ENCODE measurements at regions not wholly inside any gene's neighbourhood (a gene's known extent, or its start where the extent isn't known, plus 50 kb on each side); places are given as distances from the start of the nearest gene placed in this dataset.

DNA sequence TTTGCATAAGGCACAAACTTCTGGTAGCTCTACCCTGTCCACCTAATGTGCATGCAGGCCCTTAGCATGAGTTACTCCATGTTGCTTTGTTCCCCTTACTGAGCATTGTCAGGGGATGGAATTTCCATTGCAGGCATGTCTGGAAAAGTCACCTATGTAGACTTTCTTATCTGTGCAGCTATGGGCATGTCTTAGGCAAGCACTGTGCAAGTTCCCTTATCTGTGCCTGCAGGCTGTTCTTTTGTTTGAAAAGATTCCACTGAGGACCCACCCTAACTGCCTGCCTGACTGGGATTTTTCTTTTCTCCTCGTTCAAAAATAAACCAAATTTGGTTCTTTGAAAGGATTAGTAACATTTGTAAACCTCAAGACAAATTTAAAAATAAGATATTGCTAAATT, 587.0 kb downstream of the CDH18 start:
- Histone ChIP-seq H3K4ac (ENCODE audit: low read depth, low read length) (no peak overlapping the region), H3K4me1 (ENCODE audit: control insufficient read depth, insufficient read depth, low read length) (no peaks in the 10 kb centered on the region), H2BK5ac (ENCODE audit: low read depth, low read length, poor library complexity, severe bottlenecking) (no peak overlapping the region), H3K79me1 (ENCODE audit: low read depth in 1 of 2, low read length in 2 of 2) (no peaks in the 10 kb centered on the region), H3K27me3 (ENCODE audit: control insufficient read depth, insufficient read depth, low read length) (no peaks in the 10 kb centered on the region), H3K56ac (ENCODE audit: extremely low read depth, insufficient read depth, low read length) (no peak overlapping the region), H3K27ac (ENCODE audit: insufficient read depth, low read length) (no peak overlapping the region), H4K20me1 (ENCODE audit: insufficient read depth, low read length) (no peaks in the 10 kb centered on the region), H3K9me3 (ENCODE audit: control insufficient read depth, insufficient read depth, low read length) (peaks cover 7% of the 10 kb centered on the region; the same call in 1 of the 2 replicates), H4K5ac (ENCODE audit: low read depth, low read length) (no peak overlapping the region), H3K18ac (ENCODE audit: low read depth, low read length) (no peak overlapping the region), H3K14ac (replicated peaks; ENCODE audit: low read depth, low read length) (no peak overlapping the region), H4K8ac (ENCODE audit: low read depth in 2 of 2, low read length in 2 of 2) (no peak overlapping the region), H3K9me1 (ENCODE audit: insufficient read depth, low read length) (no peaks in the 10 kb centered on the region), H2BK120ac (ENCODE audit: low read depth, low read length) (no peak overlapping the region), H3K4me2 (ENCODE audit: low read depth, low read length) (no peak overlapping the region), H2BK20ac (ENCODE audit: low read depth, low read length) (no peak overlapping the region), H4K91ac (ENCODE audit: insufficient read depth, low read depth, low read length) (no peak overlapping the region), H3K23ac (ENCODE audit: low read depth, low read length) (no peak overlapping the region), H2AK9ac (replicated peaks; ENCODE audit: low read depth, low read length, poor library complexity) (no peak overlapping the region), H2AFZ (replicated peaks; ENCODE audit: low read length, poor library complexity) (no peak overlapping the region), H2AK5ac (ENCODE audit: low read depth, low read length) (no peak overlapping the region), H3K36me3 (ENCODE audit: control insufficient read depth, insufficient read depth, low read length) (no peaks in the 10 kb centered on the region), H3K9ac (ENCODE audit: low read depth, low read length) (no peak overlapping the region), H2BK15ac (ENCODE audit: low read depth, low read length) (no peak overlapping the region), H3K4me3 (ENCODE audit: insufficient read depth, low read depth, low read length) (no peak overlapping the region)
- no peak for TF ChIP-seq CEBPB (IDR thresholded peaks at IDR 0.05; ENCODE audit: low read depth, low read length)
- TF ChIP-seq, protein P1, sequence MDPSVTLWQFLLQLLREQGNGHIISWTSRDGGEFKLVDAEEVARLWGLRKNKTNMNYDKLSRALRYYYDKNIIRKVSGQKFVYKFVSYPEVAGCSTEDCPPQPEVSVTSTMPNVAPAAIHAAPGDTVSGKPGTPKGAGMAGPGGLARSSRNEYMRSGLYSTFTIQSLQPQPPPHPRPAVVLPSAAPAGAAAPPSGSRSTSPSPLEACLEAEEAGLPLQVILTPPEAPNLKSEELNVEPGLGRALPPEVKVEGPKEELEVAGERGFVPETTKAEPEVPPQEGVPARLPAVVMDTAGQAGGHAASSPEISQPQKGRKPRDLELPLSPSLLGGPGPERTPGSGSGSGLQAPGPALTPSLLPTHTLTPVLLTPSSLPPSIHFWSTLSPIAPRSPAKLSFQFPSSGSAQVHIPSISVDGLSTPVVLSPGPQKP (IDR thresholded peaks at IDR 0.05; ENCODE audit: borderline replicate concordance, low read depth, low read length) = no peak
- no peak for TF ChIP-seq MAZ (IDR thresholded peaks at IDR 0.05; ENCODE audit: borderline replicate concordance, low read depth, low read length)
- no peak for TF ChIP-seq BHLHE40 (IDR thresholded peaks at IDR 0.05; ENCODE audit: low read depth, low read length)
- no peak for TF ChIP-seq RFX5 (IDR thresholded peaks at IDR 0.05; ENCODE audit: low read depth, low read length)
- TF ChIP-seq CHD1 (IDR thresholded peaks at IDR 0.05; ENCODE audit: low read depth, low read length) = no peak
- no peak for TF ChIP-seq RAD21 (IDR thresholded peaks at IDR 0.05; ENCODE audit: low read length)
- no peak for TF ChIP-seq SMC3 (IDR thresholded peaks at IDR 0.05; ENCODE audit: low read depth, low read length)
- no peak for TF ChIP-seq NFE2L2 (IDR thresholded peaks at IDR 0.05; ENCODE audit: low read depth, low read length)
- TF ChIP-seq MXI1 (IDR thresholded peaks at IDR 0.05; ENCODE audit: borderline replicate concordance, low read depth, low read length) = no peak
- TF ChIP-seq, protein P2, sequence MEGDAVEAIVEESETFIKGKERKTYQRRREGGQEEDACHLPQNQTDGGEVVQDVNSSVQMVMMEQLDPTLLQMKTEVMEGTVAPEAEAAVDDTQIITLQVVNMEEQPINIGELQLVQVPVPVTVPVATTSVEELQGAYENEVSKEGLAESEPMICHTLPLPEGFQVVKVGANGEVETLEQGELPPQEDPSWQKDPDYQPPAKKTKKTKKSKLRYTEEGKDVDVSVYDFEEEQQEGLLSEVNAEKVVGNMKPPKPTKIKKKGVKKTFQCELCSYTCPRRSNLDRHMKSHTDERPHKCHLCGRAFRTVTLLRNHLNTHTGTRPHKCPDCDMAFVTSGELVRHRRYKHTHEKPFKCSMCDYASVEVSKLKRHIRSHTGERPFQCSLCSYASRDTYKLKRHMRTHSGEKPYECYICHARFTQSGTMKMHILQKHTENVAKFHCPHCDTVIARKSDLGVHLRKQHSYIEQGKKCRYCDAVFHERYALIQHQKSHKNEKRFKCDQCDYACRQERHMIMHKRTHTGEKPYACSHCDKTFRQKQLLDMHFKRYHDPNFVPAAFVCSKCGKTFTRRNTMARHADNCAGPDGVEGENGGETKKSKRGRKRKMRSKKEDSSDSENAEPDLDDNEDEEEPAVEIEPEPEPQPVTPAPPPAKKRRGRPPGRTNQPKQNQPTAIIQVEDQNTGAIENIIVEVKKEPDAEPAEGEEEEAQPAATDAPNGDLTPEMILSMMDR (conservative IDR thresholded peaks at IDR 0.05; ENCODE audit: low read depth, low read length) = no peak
- TF ChIP-seq FOS (IDR thresholded peaks at IDR 0.05; ENCODE audit: low read depth, low read length) = no peak
- TF ChIP-seq MAFK (IDR thresholded peaks at IDR 0.05; ENCODE audit: low read depth, low read length) = no peak
- no peak for TF ChIP-seq RCOR1 (IDR thresholded peaks at IDR 0.05; ENCODE audit: insufficient replicate concordance, low read length)
- TF ChIP-seq POLR2A (IDR thresholded peaks at IDR 0.05; ENCODE audit: low read depth, low read length) = no peak
- TF ChIP-seq, protein P3, sequence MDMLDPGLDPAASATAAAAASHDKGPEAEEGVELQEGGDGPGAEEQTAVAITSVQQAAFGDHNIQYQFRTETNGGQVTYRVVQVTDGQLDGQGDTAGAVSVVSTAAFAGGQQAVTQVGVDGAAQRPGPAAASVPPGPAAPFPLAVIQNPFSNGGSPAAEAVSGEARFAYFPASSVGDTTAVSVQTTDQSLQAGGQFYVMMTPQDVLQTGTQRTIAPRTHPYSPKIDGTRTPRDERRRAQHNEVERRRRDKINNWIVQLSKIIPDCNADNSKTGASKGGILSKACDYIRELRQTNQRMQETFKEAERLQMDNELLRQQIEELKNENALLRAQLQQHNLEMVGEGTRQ (IDR thresholded peaks at IDR 0.05; ENCODE audit: low read depth, low read length) = no peak
- ChIA-PET POLR2A (ENCODE audit: unreplicated experiment) (no interaction called here), CTCF (interaction anchor here (0.5 kb wide), 1 partner anchor 14 kb away, joined by 3 read pairs; no protein-coding TSS in a partner anchor)
- DNase-seq (no peak), ATAC-seq (ENCODE audit: low read depth) (no peak)
- BruUV-seq (replicated peaks) = no TSS peak
- intact Hi-C loops (cut with micrococcal nuclease) = no loop called here
- in situ Hi-C loops (cut with MboI; ENCODE audit: low sequenced_read_pairs) = no loop called here
- dilution Hi-C loops (cut with HindIII; ENCODE audit: low sequenced_read_pairs, unreplicated experiment) = no loop called here
- WGBS, 2 experiments (ENCODE audit: extremely low coverage in 2 of 2, insufficient read length in 1 of 2) = no CpG with 5 or more reads among the region's 1 CpG

All from IMR-90 (cell line).